GM21447 (cell line): ENCODE measurements at regions not wholly inside any gene's neighbourhood (a gene's known extent, or its start where the extent isn't known, plus 50 kb on each side); places are given as distances from the start of the nearest gene placed in this dataset.

ENCODE experiments used
- ATAC-seq: cut with Tn5 transposase; IDR thresholded peaks from one replicate; pipeline ENCODE4 v1.9.1; 2021; ENCODE audit not compliant: unreplicated experiment

GRCh38 chr12:88251798-88252197, 109.7 kb downstream of the TMTC3 start:
- no peak for ATAC-seq

- no peak for ATAC-seq
Observed at GRCh38 chr12:88253371-88253978, 111.4 kb downstream of the TMTC3 start.

DNA sequence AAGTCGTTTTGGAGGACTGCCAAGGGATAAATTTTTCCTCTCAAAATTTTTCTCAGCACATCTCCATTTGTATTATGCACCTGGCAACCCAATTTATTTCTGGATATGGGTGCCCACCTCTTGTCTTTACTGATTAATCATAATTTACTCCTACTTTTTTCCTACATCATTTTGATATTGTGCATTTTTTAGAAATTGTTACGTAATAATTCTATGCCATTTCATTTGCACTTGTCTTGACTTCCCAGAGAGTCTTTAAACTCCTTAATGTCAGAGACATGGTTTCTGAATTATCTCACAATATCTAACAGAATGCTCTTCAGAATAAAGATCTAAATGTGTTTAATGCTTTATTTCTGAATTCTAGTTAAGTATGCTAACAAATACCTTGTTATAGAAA, 113.1 kb downstream of the TMTC3 start:
- ATAC-seq = no peak

GRCh38 chr12:88255847-88256246, 113.7 kb downstream of the TMTC3 start:
- no peak for ATAC-seq

DNA sequence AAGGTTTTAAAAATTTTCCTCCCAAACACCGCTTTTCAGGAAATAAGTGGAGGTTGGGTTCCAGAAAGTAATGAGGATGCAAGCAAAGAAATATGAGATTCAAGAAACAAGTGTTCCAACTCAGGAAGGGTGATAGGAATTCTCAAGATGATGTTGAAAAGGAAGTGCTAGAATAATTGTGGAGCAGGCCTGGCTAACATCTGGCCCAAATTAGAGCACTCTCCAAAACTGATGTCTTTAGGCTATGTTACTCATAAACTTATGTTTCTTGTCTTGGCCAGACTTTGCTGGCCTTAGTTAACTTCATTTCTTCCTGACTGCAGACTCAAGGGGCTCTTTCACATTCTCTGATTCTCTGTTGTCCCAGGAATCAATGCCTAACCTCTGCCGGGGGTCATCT, 116.3 kb downstream of the TMTC3 start:
- no peak for ATAC-seq

GRCh38 chr12:88266806-88267360, 124.8 kb downstream of the TMTC3 start:
- ATAC-seq = no peak

- no peak for ATAC-seq
Observed at GRCh38 chr12:88267630-88268029, 125.5 kb downstream of the TMTC3 start.

GRCh38 chr12:88272456-88272855, 130.3 kb downstream of the TMTC3 start:
- no peak for ATAC-seq

GRCh38 chr12:88273450-88273849, 131.3 kb downstream of the TMTC3 start:
- ATAC-seq = no peak

- ATAC-seq = no peak
Observed at GRCh38 chr12:88273875-88274274, 131.8 kb downstream of the TMTC3 start.

GRCh38 chr12:88291498-88292131, 149.5 kb downstream of the TMTC3 start:
- no peak for ATAC-seq

DNA sequence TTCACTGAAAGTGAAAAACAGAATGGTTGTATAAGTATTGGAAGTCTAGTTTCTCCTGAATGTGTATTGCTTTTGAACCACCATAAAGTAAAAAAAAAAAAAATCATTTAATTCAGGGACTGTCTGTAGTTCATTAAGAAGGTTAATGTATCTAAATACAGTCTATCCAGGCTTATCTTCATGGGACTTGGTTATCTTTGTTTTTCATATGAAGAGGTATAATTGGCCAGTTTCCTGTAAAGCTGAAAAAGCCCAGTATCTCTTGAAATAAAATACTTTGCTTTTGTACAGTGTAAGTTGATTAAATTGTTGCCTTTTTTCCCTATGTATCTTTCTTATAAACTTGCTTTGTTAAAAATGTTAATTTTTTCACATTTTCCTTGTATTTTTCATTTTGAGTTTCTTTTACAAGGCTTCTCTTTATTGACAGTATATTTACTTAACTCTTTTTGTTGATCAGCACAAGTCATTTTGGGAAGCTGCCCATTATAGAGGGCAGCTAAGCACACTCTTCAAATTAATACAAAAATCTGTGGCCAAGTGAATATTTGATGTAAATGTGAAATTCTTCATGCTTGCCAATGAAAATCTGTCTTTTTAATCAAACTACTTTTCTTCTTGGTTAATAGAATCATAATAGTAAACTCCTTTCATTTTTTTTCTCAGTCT, 156.0 kb downstream of the TMTC3 start:
- ATAC-seq = no peak

DNA sequence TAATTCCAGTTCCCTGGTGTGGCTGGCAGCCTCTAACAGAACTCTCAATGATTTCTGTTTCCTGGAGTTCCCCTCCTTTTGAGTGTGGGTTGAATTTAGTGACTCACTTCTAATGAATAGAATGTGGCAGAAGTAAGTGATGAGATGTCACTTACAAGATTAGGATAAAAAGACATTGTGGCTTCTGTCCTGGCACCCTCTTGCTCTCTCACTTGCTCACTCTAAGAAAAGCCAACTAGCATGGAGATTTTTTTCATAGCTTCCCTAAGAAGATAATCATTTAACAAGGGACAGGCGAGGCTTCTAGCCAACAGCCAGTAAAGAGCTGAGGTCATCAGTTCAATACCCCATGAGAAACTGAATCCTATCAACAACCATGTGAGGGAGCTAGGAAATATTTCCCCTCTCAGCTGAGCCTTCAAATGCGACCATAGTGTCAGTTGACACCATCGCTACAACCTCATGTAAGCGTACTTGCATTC, 156.7 kb downstream of the TMTC3 start:
- ATAC-seq = peak; percentile 35

- peak; percentile 92 for ATAC-seq
Observed at GRCh38 chr12:88299567-88300101, 157.5 kb downstream of the TMTC3 start.

- ATAC-seq = no peak
Observed at GRCh38 chr12:88300931-88301330, 158.8 kb downstream of the TMTC3 start.

- ATAC-seq = no peak
Observed at GRCh38 chr12:88303335-88303734, 161.2 kb downstream of the TMTC3 start.

- no peak for ATAC-seq
Observed at GRCh38 chr12:88305254-88305890, 163.3 kb downstream of the TMTC3 start.

DNA sequence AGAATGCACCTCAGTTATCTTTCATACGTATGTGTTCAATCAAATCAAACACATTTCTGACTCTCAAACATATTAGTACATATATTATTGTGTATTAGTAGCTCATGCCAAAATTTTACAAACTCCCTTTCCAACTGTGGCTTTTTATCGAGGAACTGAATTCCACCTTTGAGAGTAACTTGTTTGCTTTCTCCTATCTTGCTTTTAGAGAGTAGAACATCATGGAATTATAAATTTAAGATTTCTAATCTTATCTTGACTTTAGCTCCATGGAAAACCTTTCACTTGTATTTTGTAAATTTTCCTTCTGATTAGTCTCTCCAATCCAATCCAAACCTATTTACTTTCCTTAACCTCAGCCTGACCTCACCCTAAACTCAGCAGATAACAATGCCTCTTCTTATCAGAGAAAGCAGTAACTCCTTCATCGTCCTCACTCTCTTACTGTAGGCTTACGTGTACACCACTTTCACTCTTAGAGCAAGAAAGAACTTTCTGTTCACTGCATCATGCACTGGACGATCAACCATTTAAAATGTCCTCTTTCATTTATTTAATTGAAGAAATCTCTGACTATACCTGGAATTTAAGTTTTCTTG, 164.5 kb downstream of the TMTC3 start:
- ATAC-seq = no peak

DNA sequence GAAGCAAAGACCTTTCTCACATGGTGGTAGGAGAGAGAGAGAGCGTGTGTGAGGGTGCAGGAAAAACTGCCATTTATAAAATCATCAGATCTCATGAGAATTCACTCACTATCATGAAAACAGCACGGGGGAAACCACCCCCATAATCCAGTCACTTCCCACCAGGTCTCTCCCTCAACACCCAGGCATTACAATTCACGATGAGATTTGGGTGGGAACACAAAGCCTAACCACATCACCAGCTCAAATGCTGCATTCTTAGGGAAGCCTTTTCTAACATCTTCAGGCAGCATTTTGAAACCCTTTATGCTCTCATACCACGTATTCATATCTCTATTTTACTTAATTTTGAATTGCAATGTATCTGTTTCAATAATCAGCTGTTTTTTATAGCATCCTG, 165.9 kb downstream of the TMTC3 start:
- no peak for ATAC-seq

- no peak for ATAC-seq
Observed at GRCh38 chr12:88308825-88309224, 166.7 kb downstream of the TMTC3 start.

GRCh38 chr12:88309546-88309945, 167.4 kb downstream of the TMTC3 start:
- ATAC-seq = no peak
